Caco-2 (cell line): ENCODE measurements at regions not wholly inside any gene's neighbourhood (a gene's known extent, or its start where the extent isn't known, plus 50 kb on each side); places are given as distances from the start of the nearest gene placed in this dataset.

Experiments
- BruUV-seq: library from RNA; stranded (reverse); fragments of 400-500 nt; replicated peaks from 2 replicates; lab custom pipeline; 2021; lab: Mats Ljungman, UMichigan
- CTCF ChIA-PET: fragments of 300-600 bp; sonication (Branson Sonifier 250); formaldehyde crosslinking; loops from one replicate; lab custom pipeline; 2022; ENCODE audit warnings: antibody characterized with exemption; lab: Charles Lee
- POLR2A ChIA-PET: fragments of 300-600 bp; sonication (Branson Sonifier 250); formaldehyde crosslinking; loops from one replicate; lab custom pipeline; 2022; ENCODE audit warnings: antibody characterized with exemption; lab: Charles Lee
- DNase-seq, 2 experiments: peaks; one replicate each; pipeline versions ENCODE4 v3.0.0 to v3.0.0-alpha.2; 2020 to 2022
- H3K27me3 ChIP-seq: replicated peaks from 2 replicates; pipeline ENCODE4 v1.6.0; 2011; ENCODE audit warnings: low read length; ENCODE audit not compliant: control insufficient read depth, insufficient read depth
- H3K36me3 ChIP-seq: 2 replicates; pipeline ENCODE4 v1.5.1; 2011; ENCODE audit warnings: low read length; ENCODE audit not compliant: control insufficient read depth, insufficient read depth
- H3K4me1 ChIP-seq: fragments of 250-450 bp; sonication (Bioruptor Pico); 2 replicates; pipeline ENCODE4 v1.5.1; 2020; ENCODE audit warnings: mild to moderate bottlenecking
- H3K4me3 ChIP-seq: 2 replicates; pipeline ENCODE4 v1.5.1; 2011; ENCODE audit warnings: low read depth, mild to moderate bottlenecking, control low read depth, low read length
- H3K9me3 ChIP-seq: fragments of 250-450 bp; sonication (Bioruptor Pico); 2 replicates; pipeline ENCODE4 v1.5.1; 2020; ENCODE audit warnings: mild to moderate bottlenecking, moderate library complexity
- H3K27ac Mint-ChIP-seq: one replicate; pipeline ENCODE4 v1.8.0; 2022; ENCODE audit warnings: mixed read lengths; ENCODE audit not compliant: unreplicated experiment
- H3K27me3 Mint-ChIP-seq: one replicate; pipeline ENCODE4 v1.8.0; 2022; ENCODE audit warnings: mixed read lengths; ENCODE audit not compliant: insufficient read depth, unreplicated experiment
- H3K36me3 Mint-ChIP-seq: one replicate; pipeline ENCODE4 v1.8.0; 2022; ENCODE audit warnings: mild to moderate bottlenecking, mixed read lengths; ENCODE audit not compliant: insufficient read depth, unreplicated experiment
- H3K4me1 Mint-ChIP-seq: one replicate; pipeline ENCODE4 v1.8.0; 2022; ENCODE audit warnings: low read depth, mixed read lengths; ENCODE audit not compliant: unreplicated experiment
- H3K4me3 Mint-ChIP-seq: one replicate; pipeline ENCODE4 v1.8.0; 2022; ENCODE audit warnings: mild to moderate bottlenecking, moderate library complexity, mixed read lengths; ENCODE audit not compliant: unreplicated experiment
- H3K9me3 Mint-ChIP-seq: one replicate; pipeline ENCODE4 v1.8.0; 2022; ENCODE audit warnings: mixed read lengths; ENCODE audit not compliant: unreplicated experiment
- CTCF ChIP-seq, 2 experiments: fragments of 200-600 bp in 1 of 2; IDR thresholded peaks; 1 replicate in 1 of 2; 2 replicates in 1 of 2; pipeline versions ENCODE4 v1.5.1 to v1.8.0; 2011 to 2022; ENCODE audit warnings: antibody characterized with exemption in 1 of 2, control low read depth in 1 of 2, inconsistent platforms in 1 of 2, low read depth in 1 of 2, low read length in 1 of 2, mild to moderate bottlenecking in 1 of 2, moderate library complexity in 1 of 2; ENCODE audit not compliant: insufficient read depth in 1 of 2, severe bottlenecking in 1 of 2, unreplicated experiment in 1 of 2
- intact Hi-C: fragments of 100-400 bp; cut with micrococcal nuclease; formaldehyde crosslinking; loops from one replicate; pipeline ENCODE4 v1.10.0; 2022; ENCODE audit not compliant: unreplicated experiment

- H3K4me1 Mint-ChIP-seq, result no peaks in the 10 kb centered on the region
Measured at GRCh38 chr15:96011136-96011535, 319.4 kb upstream of the NR2F2 start.

GRCh38 chr15:96014939-96015338 is 315.6 kb upstream of the NR2F2 start:
- no peaks in the 10 kb centered on the region for H3K36me3 Mint-ChIP-seq
- no peaks in the 10 kb centered on the region for H3K36me3 ChIP-seq

More at GRCh38 chr15:96011136-96011535, 319.4 kb upstream of the NR2F2 start:
- no peak overlapping the region for H3K4me3 Mint-ChIP-seq
- DNase-seq, result no peak
- ChIA-PET POLR2A (no interaction called here), CTCF (no interaction called here)
- no peaks in the 10 kb centered on the region for H3K4me1 ChIP-seq
- no peaks in the 10 kb centered on the region for H3K27me3 Mint-ChIP-seq
- no peak overlapping the region for H3K4me3 ChIP-seq
- no peaks in the 10 kb centered on the region for H3K27me3 ChIP-seq
- no peaks in the 10 kb centered on the region for H3K9me3 ChIP-seq
- no peaks in the 10 kb centered on the region for H3K36me3 Mint-ChIP-seq
- no peak for TF ChIP-seq CTCF (IDR thresholded peaks at IDR 0.05; ENCODE audit: insufficient read depth in 1 of 2, low read depth in 1 of 2, low read length in 1 of 2, severe bottlenecking in 1 of 2, unreplicated experiment in 1 of 2)
- intact Hi-C loops, result no loop called here
- no TSS peak for BruUV-seq
- no peaks in the 10 kb centered on the region for H3K36me3 ChIP-seq
- H3K27ac Mint-ChIP-seq, result no peak overlapping the region
- H3K9me3 Mint-ChIP-seq, result no peaks in the 10 kb centered on the region

GRCh38 chr15:96019114-96019513 is 311.4 kb upstream of the NR2F2 start:
- TF ChIP-seq CTCF (IDR thresholded peaks at IDR 0.05; ENCODE audit: insufficient read depth in 1 of 2, low read depth in 1 of 2, low read length in 1 of 2, severe bottlenecking in 1 of 2, unreplicated experiment in 1 of 2), result no peak
- no peak for DNase-seq
- Mint-ChIP-seq H3K4me1 (no peaks in the 10 kb centered on the region), H3K4me3 (no peak overlapping the region), H3K9me3 (peaks cover 5% of the 10 kb centered on the region), H3K27ac (no peak overlapping the region), H3K36me3 (no peaks in the 10 kb centered on the region), H3K27me3 (no peaks in the 10 kb centered on the region)
- BruUV-seq, result no TSS peak
- POLR2A ChIA-PET, result no interaction called here
- no peak overlapping the region for H3K4me3 ChIP-seq
- intact Hi-C loops, result no loop called here
- H3K9me3 ChIP-seq, result no peaks in the 10 kb centered on the region
- no peaks in the 10 kb centered on the region for H3K27me3 ChIP-seq
- H3K36me3 ChIP-seq, result no peaks in the 10 kb centered on the region
- H3K4me1 ChIP-seq, result no peaks in the 10 kb centered on the region
- CTCF ChIA-PET, result no interaction called here

More at GRCh38 chr15:96014939-96015338, 315.6 kb upstream of the NR2F2 start:
- intact Hi-C loops, result no loop called here
- Histone ChIP-seq H3K4me1 (no peaks in the 10 kb centered on the region), H3K9me3 (no peaks in the 10 kb centered on the region), H3K27me3 (no peaks in the 10 kb centered on the region), H3K4me3 (no peak overlapping the region)
- H3K4me3 Mint-ChIP-seq, result no peak overlapping the region
- H3K9me3 Mint-ChIP-seq, result no peaks in the 10 kb centered on the region
- no peaks in the 10 kb centered on the region for H3K4me1 Mint-ChIP-seq
- POLR2A ChIA-PET, result no interaction called here
- no peak for TF ChIP-seq CTCF (IDR thresholded peaks at IDR 0.05; ENCODE audit: insufficient read depth in 1 of 2, low read depth in 1 of 2, low read length in 1 of 2, severe bottlenecking in 1 of 2, unreplicated experiment in 1 of 2)
- no peak for DNase-seq
- CTCF ChIA-PET, result no interaction called here
- BruUV-seq, result no TSS peak
- no peak overlapping the region for H3K27ac Mint-ChIP-seq
- no peaks in the 10 kb centered on the region for H3K27me3 Mint-ChIP-seq
